ENCODE measurements at regions not wholly inside any gene's neighbourhood (a gene's known extent, or its start where the extent isn't known, plus 50 kb on each side); places are given as distances from the start of the nearest gene placed in this dataset.
"Not testable (repeated sequence)": the region's sequence is repeated elsewhere in the genome, so short reads cannot be mapped to it uniquely, and the experiment has no call there.

GRCh38 chr10:6737080-6737641 lies 157.1 kb upstream of the PRKCQ start:
- DNase-seq (ENCODE audit: low read depth in 2 of 2): no peak

GRCh38 chr10:6734286-6734685 lies 154.2 kb upstream of the PRKCQ start:
- no peak for DNase-seq (ENCODE audit: low read depth in 2 of 2)

- DNase-seq (ENCODE audit: low read depth in 2 of 2): no peak
Measured at GRCh38 chr10:6729861-6730344, 149.8 kb upstream of the PRKCQ start.

- no peak for DNase-seq (ENCODE audit: low read depth in 2 of 2)
Measured at GRCh38 chr10:6729071-6729774, 149.1 kb upstream of the PRKCQ start.

GRCh38 chr10:6726924-6727323 lies 146.8 kb upstream of the PRKCQ start:
- DNase-seq (ENCODE audit: low read depth in 2 of 2): no peak

- DNase-seq (ENCODE audit: low read depth in 2 of 2): no peak
Measured at GRCh38 chr10:6722616-6723004, 142.5 kb upstream of the PRKCQ start.

GRCh38 chr10:6721964-6722615 lies 142.0 kb upstream of the PRKCQ start:
- no peak for DNase-seq (ENCODE audit: low read depth in 2 of 2)

GRCh38 chr10:6721480-6721879 lies 141.4 kb upstream of the PRKCQ start:
- DNase-seq (ENCODE audit: low read depth in 2 of 2): no peak

GRCh38 chr10:6719561-6719960 lies 139.5 kb upstream of the PRKCQ start:
- DNase-seq (ENCODE audit: low read depth in 2 of 2): no peak

GRCh38 chr10:6718550-6718949 lies 138.5 kb upstream of the PRKCQ start:
- DNase-seq (ENCODE audit: low read depth in 2 of 2): no peak

GRCh38 chr10:6716516-6716915 lies 136.4 kb upstream of the PRKCQ start:
- DNase-seq (ENCODE audit: low read depth in 2 of 2): no peak

GRCh38 chr10:6713716-6714115 lies 133.6 kb upstream of the PRKCQ start:
- DNase-seq (ENCODE audit: low read depth in 2 of 2): no peak

GRCh38 chr10:6713120-6713519 lies 133.0 kb upstream of the PRKCQ start:
- DNase-seq (ENCODE audit: low read depth in 2 of 2): no peak

- no peak for DNase-seq (ENCODE audit: low read depth in 2 of 2)
Measured at GRCh38 chr10:6711881-6712280, 131.8 kb upstream of the PRKCQ start.

GRCh38 chr10:6711408-6711841 lies 131.3 kb upstream of the PRKCQ start:
- DNase-seq (ENCODE audit: low read depth in 2 of 2): no peak

- no peak for DNase-seq (ENCODE audit: low read depth in 2 of 2)
Measured at GRCh38 chr10:6707352-6707751, 127.3 kb upstream of the PRKCQ start.

GRCh38 chr10:6706725-6707124 lies 126.6 kb upstream of the PRKCQ start:
- no peak for DNase-seq (ENCODE audit: low read depth in 2 of 2)

GRCh38 chr10:6704896-6705295 lies 124.8 kb upstream of the PRKCQ start:
- DNase-seq (ENCODE audit: low read depth in 2 of 2): no peak

- not testable (repeated sequence) for DNase-seq (ENCODE audit: low read depth in 2 of 2)
Measured at GRCh38 chr10:6702833-6703232, 122.8 kb upstream of the PRKCQ start.

GRCh38 chr10:6702030-6702429 lies 122.0 kb upstream of the PRKCQ start:
- no peak for DNase-seq (ENCODE audit: low read depth in 2 of 2)

- no peak for DNase-seq (ENCODE audit: low read depth in 2 of 2)
Measured at GRCh38 chr10:6701289-6701688, 121.2 kb upstream of the PRKCQ start.

- no peak for DNase-seq (ENCODE audit: low read depth in 2 of 2)
Measured at GRCh38 chr10:6700066-6700465, 120.0 kb upstream of the PRKCQ start.

- no peak for DNase-seq (ENCODE audit: low read depth in 2 of 2)
Measured at GRCh38 chr10:6699336-6699735, 119.3 kb upstream of the PRKCQ start.

All from stimulated activated CD8-positive, alpha-beta memory T cell treated with anti-CD3 and anti-CD28 coated beads, Interleukin-7, amount 100 ng/mL, for 1 hour (primary cell).